GM19035 (cell line): ENCODE measurements at regions not wholly inside any gene's neighbourhood (a gene's known extent, or its start where the extent isn't known, plus 50 kb on each side); places are given as distances from the start of the nearest gene placed in this dataset.
"Not testable (repeated sequence)": the region's sequence is repeated elsewhere in the genome, so short reads cannot be mapped to it uniquely, and the experiment has no call there.

Experiments used
- ATAC-seq: cut with Tn5 transposase; IDR thresholded peaks from one replicate; pipeline ENCODE4 v1.9.1; 2021; ENCODE audit not compliant: unreplicated experiment

DNA sequence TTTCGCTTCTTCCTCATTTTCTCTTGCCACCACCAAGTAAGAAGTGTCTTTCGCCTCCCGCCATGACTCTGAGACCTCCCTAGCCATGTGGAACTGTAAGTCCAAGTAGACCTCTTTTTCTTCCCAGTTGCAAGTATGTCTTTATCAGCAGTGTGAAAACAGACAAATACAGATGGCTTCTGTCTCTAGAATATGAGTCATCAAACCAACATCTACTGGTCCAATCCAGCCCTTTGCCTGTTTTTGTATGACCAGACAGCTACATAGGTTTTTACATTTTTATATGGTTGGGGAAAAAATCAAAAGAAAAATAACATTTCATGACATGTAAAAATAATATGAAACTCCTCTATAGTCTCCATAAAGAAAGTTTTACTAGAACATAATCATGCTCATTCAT lies 118.7 kb upstream of the PTPRG start:
- ATAC-seq: no peak

GRCh38 chr3:61443886-61444285 lies 117.5 kb upstream of the PTPRG start:
- ATAC-seq: no peak

GRCh38 chr3:61444782-61445181 lies 116.6 kb upstream of the PTPRG start:
- no peak for ATAC-seq

- ATAC-seq: no peak
Observed at GRCh38 chr3:61445924-61446323, 115.4 kb upstream of the PTPRG start.

DNA sequence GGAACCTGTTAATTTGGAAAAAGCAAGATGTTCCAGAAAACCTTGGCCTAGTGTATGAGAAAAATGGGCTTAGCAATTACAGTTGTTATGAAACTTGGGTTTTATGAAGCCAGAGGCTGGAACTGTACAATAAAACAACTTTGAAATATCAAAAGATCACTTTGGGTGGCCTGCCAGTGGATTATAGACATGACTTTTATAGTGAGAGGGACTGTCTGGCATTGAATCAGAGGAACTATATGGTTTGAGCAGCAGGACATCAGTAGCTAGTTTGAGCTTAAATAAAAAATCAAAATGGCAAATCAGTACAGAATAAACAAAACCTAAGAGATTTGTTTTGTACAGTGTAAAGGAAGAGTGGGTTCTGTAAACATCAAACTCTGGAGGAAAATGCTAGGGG lies 115.0 kb upstream of the PTPRG start:
- no peak for ATAC-seq

DNA sequence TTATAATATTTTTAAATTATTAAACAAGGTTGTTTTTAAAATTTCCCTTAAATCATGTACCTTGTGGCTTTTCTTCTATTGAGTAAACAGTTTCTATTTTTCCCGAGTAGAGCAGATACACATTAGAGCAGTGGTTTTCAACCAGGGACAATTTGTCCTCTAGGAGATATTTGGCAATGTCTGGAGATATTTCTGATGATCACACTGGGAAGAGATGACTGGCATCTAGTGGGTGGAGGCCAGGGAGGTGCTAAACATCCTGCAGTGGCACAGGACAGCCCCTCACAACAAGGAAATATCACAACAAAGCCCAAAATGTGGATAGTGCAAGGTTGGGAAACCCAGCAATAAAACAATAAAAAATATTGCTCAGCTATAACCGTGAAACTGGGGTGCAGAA lies 113.0 kb upstream of the PTPRG start:
- ATAC-seq: no peak

DNA sequence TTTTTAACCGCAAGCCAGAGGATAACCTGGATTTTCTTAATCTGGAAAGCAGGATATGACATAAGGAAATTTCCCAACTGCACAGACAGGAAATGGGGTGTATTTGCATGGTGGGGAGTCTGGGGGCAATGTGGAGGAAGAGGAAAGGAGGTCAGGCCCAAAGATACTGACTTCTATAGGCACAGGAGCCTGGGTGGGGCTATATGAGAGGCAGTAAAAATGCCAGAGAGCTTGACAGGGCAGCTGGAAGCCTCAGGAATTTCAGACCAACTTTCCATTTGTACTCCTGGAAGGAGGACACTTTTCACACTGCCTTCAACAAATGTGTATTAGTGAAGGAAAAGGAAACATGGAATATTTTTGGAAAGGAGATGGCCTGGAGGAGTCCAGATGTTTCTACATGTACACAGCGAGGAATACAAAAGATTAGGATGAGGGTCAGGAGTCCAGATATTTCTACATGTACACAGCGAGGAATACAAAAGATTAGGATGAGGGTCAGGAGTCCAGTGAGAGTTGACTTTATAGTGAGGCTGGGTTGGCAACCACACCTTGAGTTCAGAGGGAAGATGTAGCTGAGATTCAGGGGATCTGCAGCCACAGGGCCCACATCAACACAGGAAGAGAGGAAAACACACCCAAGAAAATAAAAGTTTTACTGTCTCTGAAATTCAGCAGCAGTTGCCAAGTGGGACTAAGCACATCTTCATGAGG lies 111.9 kb upstream of the PTPRG start:
- no peak for ATAC-seq

DNA sequence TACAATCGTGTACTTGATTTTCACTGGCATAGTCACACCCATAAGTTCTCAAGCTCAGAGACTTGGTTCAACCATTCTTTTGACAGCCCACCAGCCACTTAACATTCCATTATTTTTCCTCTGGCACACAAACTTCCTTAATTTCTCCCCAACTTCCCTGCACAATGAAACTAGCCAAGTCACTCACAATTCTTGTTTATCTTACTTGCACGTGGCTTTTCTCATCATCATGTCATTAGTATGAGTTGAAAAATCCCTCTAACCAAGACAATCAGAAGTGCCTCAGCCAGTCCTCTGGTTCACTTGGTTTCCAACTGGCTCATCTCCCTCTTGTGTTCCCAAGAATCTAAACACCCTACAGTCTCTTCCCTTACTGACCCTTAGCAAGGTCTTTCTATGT lies 110.5 kb upstream of the PTPRG start:
- ATAC-seq: no peak

- ATAC-seq: no peak
Observed at GRCh38 chr3:61451841-61452240, 109.5 kb upstream of the PTPRG start.

DNA sequence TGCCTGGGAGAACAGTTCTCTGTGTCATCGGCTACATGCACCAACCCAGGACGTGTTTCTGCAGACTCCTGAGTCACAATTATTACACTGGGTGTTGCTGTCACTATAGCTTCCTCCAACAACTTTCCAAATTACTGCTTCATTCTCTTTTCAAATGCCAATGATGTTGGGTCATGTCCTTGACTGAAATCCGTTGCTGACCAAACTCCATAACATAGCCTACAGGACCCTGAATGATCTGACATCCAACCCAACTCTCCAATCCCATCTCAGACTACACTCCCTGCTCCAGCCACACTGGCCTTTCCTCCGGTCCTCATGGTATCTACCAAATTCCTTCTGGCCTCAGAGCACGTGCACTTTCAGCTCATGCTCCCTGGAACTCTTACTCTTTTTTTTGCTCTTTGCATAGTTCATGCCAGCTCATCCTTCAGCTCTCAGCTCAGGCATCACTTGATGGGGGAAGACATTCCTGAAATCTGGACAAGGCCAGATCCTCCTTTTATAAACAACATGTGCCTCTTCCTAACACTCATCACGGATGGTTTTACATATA lies 108.8 kb upstream of the PTPRG start:
- no peak for ATAC-seq

DNA sequence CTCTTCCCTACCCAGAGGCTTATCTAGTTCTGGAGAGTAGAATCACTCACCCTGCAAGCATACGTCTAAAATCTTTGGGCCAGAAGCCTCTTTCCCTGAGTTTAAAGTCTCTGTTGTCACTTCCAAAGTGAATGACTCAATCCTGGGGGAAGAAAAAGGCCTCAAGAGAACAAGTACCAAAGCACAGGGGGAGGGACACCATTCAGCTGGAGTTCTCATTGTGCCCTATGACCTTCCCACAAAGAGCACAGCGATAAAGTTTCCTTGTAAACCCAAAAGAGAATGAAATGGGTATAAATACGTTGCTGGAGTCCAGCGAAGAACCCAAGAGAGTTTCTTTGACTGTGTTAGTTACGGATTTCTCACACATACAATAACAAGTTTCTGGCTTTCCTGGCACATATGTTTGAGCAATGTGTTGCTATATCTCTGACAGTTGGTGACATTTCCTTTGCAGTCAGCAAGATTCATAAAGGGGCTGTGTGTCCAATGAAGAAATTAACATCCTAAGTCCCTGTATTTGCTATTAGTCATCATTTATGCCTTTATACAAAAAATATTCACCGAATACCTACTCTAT lies 107.3 kb upstream of the PTPRG start:
- no peak for ATAC-seq

- no peak for ATAC-seq
Observed at GRCh38 chr3:61454801-61455200, 106.6 kb upstream of the PTPRG start.

- ATAC-seq: no peak
Observed at GRCh38 chr3:61460636-61461035, 100.7 kb upstream of the PTPRG start.

GRCh38 chr3:61463191-61463590 lies 98.2 kb upstream of the PTPRG start:
- no peak for ATAC-seq

DNA sequence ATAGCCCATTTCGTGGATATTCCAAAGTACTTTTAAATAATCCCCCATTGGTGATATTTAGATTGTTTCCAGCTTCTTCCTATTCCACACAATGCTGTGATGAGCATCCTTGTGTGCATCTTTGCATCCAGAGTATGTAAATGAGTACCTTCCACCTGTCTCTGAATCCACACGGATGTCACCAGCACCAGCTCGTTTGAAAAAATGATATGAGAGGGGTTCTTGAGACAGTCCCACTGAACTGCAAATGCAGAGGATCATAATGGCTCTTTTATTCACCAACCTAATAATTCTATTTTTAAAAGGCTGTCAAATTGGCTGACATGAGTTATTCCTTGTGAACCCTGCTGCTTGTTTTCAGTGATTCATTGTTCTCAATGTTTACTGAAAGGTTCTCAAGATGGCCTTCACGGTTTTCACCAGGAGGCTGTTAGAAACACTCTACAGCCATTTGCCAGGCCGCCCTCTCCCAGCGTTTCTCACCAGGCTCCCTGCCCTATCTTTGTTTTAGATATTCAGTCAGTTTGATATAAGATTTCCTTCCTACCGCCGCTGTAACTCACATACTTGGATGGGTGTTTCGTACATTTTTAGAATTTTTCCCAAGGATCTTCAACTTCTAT lies 96.7 kb upstream of the PTPRG start:
- ATAC-seq: no peak

GRCh38 chr3:61466357-61466756 lies 95.0 kb upstream of the PTPRG start:
- no peak for ATAC-seq

- no peak for ATAC-seq
Observed at GRCh38 chr3:61483997-61484396, 77.4 kb upstream of the PTPRG start.

GRCh38 chr3:61493339-61493738 lies 68.0 kb upstream of the PTPRG start:
- no peak for ATAC-seq

- ATAC-seq: not testable (repeated sequence)
Observed at GRCh38 chr3:61494309-61494708, 67.1 kb upstream of the PTPRG start.

DNA sequence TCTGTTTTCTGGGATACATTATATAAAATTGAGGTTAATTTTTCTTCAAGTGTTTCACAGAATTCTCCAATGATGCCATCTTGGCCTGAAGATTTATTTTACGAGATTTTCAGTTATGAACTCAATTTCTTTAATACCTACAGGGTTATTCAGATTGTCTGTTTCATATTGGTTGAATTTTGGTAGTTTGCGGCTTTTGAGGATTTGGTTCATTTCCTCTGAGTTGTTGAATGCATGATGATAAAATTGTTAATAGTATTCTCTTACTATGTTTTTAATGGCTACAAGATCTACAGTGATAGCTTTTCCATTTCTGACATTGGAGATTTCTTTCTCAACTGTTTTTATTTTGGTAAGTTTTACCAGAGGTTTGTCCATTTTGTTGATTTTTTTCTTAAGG lies 63.9 kb upstream of the PTPRG start:
- ATAC-seq: no peak

DNA sequence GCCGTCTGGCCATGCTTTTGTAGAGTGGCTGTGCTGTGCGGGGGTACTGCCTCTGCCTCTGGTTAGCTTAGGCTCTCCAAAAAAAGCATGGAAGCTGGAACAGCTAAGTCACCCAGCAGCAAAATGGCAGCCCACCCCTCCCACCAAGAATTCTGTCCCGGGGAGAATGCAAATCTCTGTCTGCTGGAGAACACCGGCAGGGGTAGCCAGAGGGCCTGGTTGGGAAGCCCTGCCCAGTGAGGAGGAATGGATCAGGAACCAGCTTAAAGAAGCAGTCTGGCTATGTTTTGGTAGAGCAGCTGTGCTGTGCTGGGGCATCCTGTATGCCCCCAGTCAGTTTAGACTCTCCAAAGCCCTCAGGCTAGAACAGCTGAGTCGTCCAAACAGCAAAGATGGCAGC lies 56.2 kb upstream of the PTPRG start:
- ATAC-seq: no peak

DNA sequence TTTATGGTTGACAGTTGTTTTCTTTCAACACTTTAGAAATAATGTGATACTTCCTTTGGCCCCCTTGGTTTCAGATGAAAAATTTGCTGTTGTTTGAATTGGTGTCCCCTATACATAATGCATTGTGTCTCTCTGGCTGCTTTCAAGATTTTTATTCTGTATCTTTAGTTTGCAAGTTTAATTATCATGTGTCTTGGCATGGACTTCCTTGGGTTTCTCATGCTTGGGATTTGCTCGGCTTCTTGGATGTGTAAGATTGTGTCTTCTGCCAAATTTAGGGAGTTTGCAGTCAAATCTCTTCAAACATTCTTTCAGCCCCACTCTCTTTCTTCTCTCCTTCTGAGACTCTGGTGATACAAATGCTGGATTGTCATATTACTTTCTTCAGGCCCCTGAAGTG lies 53.4 kb upstream of the PTPRG start:
- no peak for ATAC-seq
